ENCODE measurements at regions not wholly inside any gene's neighbourhood (a gene's known extent, or its start where the extent isn't known, plus 50 kb on each side); places are given as distances from the start of the nearest gene placed in this dataset.
A peak's percentile ranks its signal among the peaks of the same experiment; 100 is the strongest.

- no peaks in the 10 kb centered on the region for H3K36me3 ChIP-seq (ENCODE audit: control insufficient read depth in 4 of 4, insufficient read depth in 4 of 4, low read length in 4 of 4)
- peaks cover 0 to 3% (median 0%) of the 10 kb centered on the region in 4 donors for H3K9me3 ChIP-seq (ENCODE audit: control insufficient read depth in 4 of 4, insufficient read depth in 3 of 4, low read length in 3 of 4)
- WGBS, 2 donors = 23 to 39% methylated on average over 3 of the region's 3 CpGs
- no peak for TF ChIP-seq CTCF (IDR thresholded peaks at IDR 0.05; ENCODE audit: control extremely low read depth, extremely low read depth)
- ATAC-seq (ENCODE audit: insufficient read depth, low FRiP score) = no peak
- no peak overlapping the region for H3K4me3 ChIP-seq
- no peaks in the 10 kb centered on the region for H3K27me3 ChIP-seq (ENCODE audit: control insufficient read depth in 3 of 3, insufficient read depth in 3 of 3, low read length in 2 of 3)
- no peak for DNase-seq
- no peak overlapping the region for H3K27ac ChIP-seq (ENCODE audit: low read depth in 1 of 2, low read length in 1 of 2)
- peaks cover 0 to 5% (median 0%) of the 10 kb centered on the region in 5 donors for H3K4me1 ChIP-seq (ENCODE audit: control insufficient read depth in 5 of 5, insufficient read depth in 5 of 5, low read length in 5 of 5)
- H3K9ac ChIP-seq (ENCODE audit: insufficient read depth in 1 of 2, low read length in 2 of 2) = no peak overlapping the region
Observed at GRCh38 chr5:68519143-68519542, 303.6 kb downstream of the PIK3R1 start.

DNA sequence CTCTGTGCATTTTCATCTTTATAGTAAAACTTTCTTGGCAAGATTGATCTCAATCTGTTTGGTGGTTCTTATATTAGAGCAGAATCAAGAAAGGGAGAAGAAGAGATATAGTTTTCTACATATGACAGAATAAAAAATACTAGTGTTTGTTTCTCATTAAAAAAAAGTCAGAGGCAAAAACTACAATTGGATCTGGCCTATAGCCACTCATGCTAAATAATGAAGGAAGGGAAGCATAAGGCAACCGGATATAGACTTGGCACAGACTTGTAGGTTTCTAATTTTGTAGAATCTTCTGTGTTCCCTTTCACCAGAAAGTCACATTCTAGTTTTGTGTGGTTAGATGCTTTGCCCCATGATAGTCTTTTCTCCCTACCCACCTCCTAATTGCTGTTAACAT is 306.2 kb downstream of the PIK3R1 start:
- WGBS, 2 donors = 62 to 90% methylated on average over 1 of the region's 1 CpG
- H3K9ac ChIP-seq (ENCODE audit: insufficient read depth in 1 of 2, low read length in 2 of 2) = no peak overlapping the region
- H3K27me3 ChIP-seq (ENCODE audit: control insufficient read depth in 3 of 3, insufficient read depth in 3 of 3, low read length in 2 of 3) = no peaks in the 10 kb centered on the region
- no peak overlapping the region for H3K27ac ChIP-seq (ENCODE audit: low read depth in 1 of 2, low read length in 1 of 2)
- peaks cover 0 to 5% (median 0%) of the 10 kb centered on the region in 5 donors for H3K4me1 ChIP-seq (ENCODE audit: control insufficient read depth in 5 of 5, insufficient read depth in 5 of 5, low read length in 5 of 5)
- no peak for TF ChIP-seq CTCF (IDR thresholded peaks at IDR 0.05; ENCODE audit: control extremely low read depth, extremely low read depth)
- H3K36me3 ChIP-seq (ENCODE audit: control insufficient read depth in 4 of 4, insufficient read depth in 4 of 4, low read length in 4 of 4) = no peaks in the 10 kb centered on the region
- DNase-seq (peak in 2 of 3 donors; percentile 31 to 55), ATAC-seq (ENCODE audit: insufficient read depth, low FRiP score) (no peak)
- H3K4me3 ChIP-seq = no peak overlapping the region
- H3K9me3 ChIP-seq (ENCODE audit: control insufficient read depth in 4 of 4, insufficient read depth in 3 of 4, low read length in 3 of 4) = peaks cover 0 to 3% (median 0%) of the 10 kb centered on the region in 4 donors

DNA sequence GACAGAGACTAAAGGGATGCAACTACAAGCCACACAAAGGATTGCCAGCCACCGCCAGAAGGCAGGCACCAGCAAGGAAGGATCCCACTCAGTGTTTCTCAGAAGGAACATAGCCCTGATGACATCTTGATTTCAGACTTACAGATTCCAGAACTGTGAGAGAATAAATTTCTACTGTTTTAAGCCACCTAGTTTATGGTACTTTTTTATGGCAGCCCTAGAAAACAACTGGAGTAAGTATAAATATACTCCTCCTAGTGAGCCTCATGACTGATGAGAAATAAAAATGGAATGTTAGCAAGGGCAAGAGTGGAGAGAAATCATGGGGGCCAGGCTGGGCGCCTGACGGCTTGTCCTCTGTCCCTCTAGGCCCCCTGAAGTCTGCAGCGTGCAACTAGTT is 307.3 kb downstream of the PIK3R1 start:
- Histone ChIP-seq H3K27ac (ENCODE audit: low read depth in 1 of 2, low read length in 1 of 2) (no peak overlapping the region), H3K4me3 (no peak overlapping the region), H3K36me3 (ENCODE audit: control insufficient read depth in 4 of 4, insufficient read depth in 4 of 4, low read length in 4 of 4) (no peaks in the 10 kb centered on the region), H3K9me3 (ENCODE audit: control insufficient read depth in 4 of 4, insufficient read depth in 3 of 4, low read length in 3 of 4) (no peaks in the 10 kb centered on the region), H3K9ac (ENCODE audit: insufficient read depth in 1 of 2, low read length in 2 of 2) (no peak overlapping the region), H3K4me1 (ENCODE audit: control insufficient read depth in 5 of 5, insufficient read depth in 5 of 5, low read length in 5 of 5) (peaks cover 0 to 5% (median 0%) of the 10 kb centered on the region in 5 donors), H3K27me3 (ENCODE audit: control insufficient read depth in 3 of 3, insufficient read depth in 3 of 3, low read length in 2 of 3) (no peaks in the 10 kb centered on the region)
- DNase-seq (no peak), ATAC-seq (ENCODE audit: insufficient read depth, low FRiP score) (no peak)
- 89 to 95% methylated on average over 4 of the region's 4 CpGs for WGBS, 2 donors
- TF ChIP-seq CTCF (IDR thresholded peaks at IDR 0.05; ENCODE audit: control extremely low read depth, extremely low read depth) = no peak

- H3K9me3 ChIP-seq (ENCODE audit: control insufficient read depth in 4 of 4, insufficient read depth in 3 of 4, low read length in 3 of 4) = no peaks in the 10 kb centered on the region
- no peaks in the 10 kb centered on the region for H3K27me3 ChIP-seq (ENCODE audit: control insufficient read depth in 3 of 3, insufficient read depth in 3 of 3, low read length in 2 of 3)
- no peak for ATAC-seq (ENCODE audit: insufficient read depth, low FRiP score)
- no peak for DNase-seq
- no peak overlapping the region for H3K4me3 ChIP-seq
- WGBS, 2 donors = 79 to 91% methylated on average over 3 of the region's 3 CpGs
- H3K4me1 ChIP-seq (ENCODE audit: control insufficient read depth in 5 of 5, insufficient read depth in 5 of 5, low read length in 5 of 5) = peaks cover 0 to 8% (median 4%) of the 10 kb centered on the region in 5 donors
- H3K9ac ChIP-seq (ENCODE audit: insufficient read depth in 1 of 2, low read length in 2 of 2) = no peak overlapping the region
- H3K27ac ChIP-seq (ENCODE audit: low read depth in 1 of 2, low read length in 1 of 2) = no peak overlapping the region
- TF ChIP-seq CTCF (IDR thresholded peaks at IDR 0.05; ENCODE audit: control extremely low read depth, extremely low read depth) = no peak
- H3K36me3 ChIP-seq (ENCODE audit: control insufficient read depth in 4 of 4, insufficient read depth in 4 of 4, low read length in 4 of 4) = no peaks in the 10 kb centered on the region
Observed at GRCh38 chr5:68528821-68529273, 313.3 kb downstream of the PIK3R1 start.

All from lung (tissue), 11 donors.